Activated T-helper 9 cell treated with anti-CD3 and anti-CD28 coated beads, Interleukin-2, amount 50 U/mL, for 16 hours (primary cell): ENCODE measurements at regions not wholly inside any gene's neighbourhood (a gene's known extent, or its start where the extent isn't known, plus 50 kb on each side); places are given as distances from the start of the nearest gene placed in this dataset.
"Not testable (repeated sequence)": the region's sequence is repeated elsewhere in the genome, so short reads cannot be mapped to it uniquely, and the experiment has no call there.

Source experiments
- DNase-seq: peaks from one replicate; pipeline ENCODE4 v3.0.0-alpha.2; 2020; ENCODE audit warnings: low read depth

- no peak for DNase-seq
Measured at GRCh38 chrX:87961471-87961870, 443.9 kb downstream of the KLHL4 start.

- no peak for DNase-seq
Measured at GRCh38 chrX:87968118-87968517, 450.5 kb downstream of the KLHL4 start.

GRCh38 chrX:87972121-87972520 lies 454.5 kb downstream of the KLHL4 start:
- not testable (repeated sequence) for DNase-seq

- no peak for DNase-seq
Measured at GRCh38 chrX:87975365-87975764, 457.8 kb downstream of the KLHL4 start.

- not testable (repeated sequence) for DNase-seq
Measured at GRCh38 chrX:88007873-88008272, 490.3 kb downstream of the KLHL4 start.

- no peak for DNase-seq
Measured at GRCh38 chrX:88024022-88024421, 506.4 kb downstream of the KLHL4 start.

GRCh38 chrX:88072339-88073030 lies 554.9 kb downstream of the KLHL4 start:
- no peak for DNase-seq

- DNase-seq: no peak
Measured at GRCh38 chrX:88101968-88102367, 584.4 kb downstream of the KLHL4 start.

GRCh38 chrX:88135735-88136134 lies 611.3 kb upstream of the CPXCR1 start:
- DNase-seq: no peak

GRCh38 chrX:88136328-88136727 lies 610.7 kb upstream of the CPXCR1 start:
- DNase-seq: no peak

GRCh38 chrX:88146577-88146976 lies 600.4 kb upstream of the CPXCR1 start:
- no peak for DNase-seq

- DNase-seq: no peak
Measured at GRCh38 chrX:88170553-88170952, 576.5 kb upstream of the CPXCR1 start.

GRCh38 chrX:88173932-88174440 lies 573.0 kb upstream of the CPXCR1 start:
- DNase-seq: not testable (repeated sequence)

- DNase-seq: no peak
Measured at GRCh38 chrX:88202149-88202548, 544.9 kb upstream of the CPXCR1 start.

GRCh38 chrX:88244066-88244465 lies 503.0 kb upstream of the CPXCR1 start:
- no peak for DNase-seq

- DNase-seq: no peak
Measured at GRCh38 chrX:88284844-88285243, 462.2 kb upstream of the CPXCR1 start.

- not testable (repeated sequence) for DNase-seq
Measured at GRCh38 chrX:88313972-88314371, 433.1 kb upstream of the CPXCR1 start.

- DNase-seq: no peak
Measured at GRCh38 chrX:88325634-88326033, 421.4 kb upstream of the CPXCR1 start.

GRCh38 chrX:88355252-88355651 lies 391.8 kb upstream of the CPXCR1 start:
- no peak for DNase-seq

GRCh38 chrX:88366314-88366713 lies 380.7 kb upstream of the CPXCR1 start:
- no peak for DNase-seq

- no peak for DNase-seq
Measured at GRCh38 chrX:88378406-88378805, 368.6 kb upstream of the CPXCR1 start.

GRCh38 chrX:88397551-88397950 lies 349.5 kb upstream of the CPXCR1 start:
- DNase-seq: no peak

GRCh38 chrX:88416002-88416401 lies 331.0 kb upstream of the CPXCR1 start:
- no peak for DNase-seq

- no peak for DNase-seq
Measured at GRCh38 chrX:88416965-88417364, 330.1 kb upstream of the CPXCR1 start.
